MG63 (cell line): ENCODE measurements at regions not wholly inside any gene's neighbourhood (a gene's known extent, or its start where the extent isn't known, plus 50 kb on each side); places are given as distances from the start of the nearest gene placed in this dataset.

Source experiments
- DNase-seq: peaks from one replicate; pipeline ENCODE4 v3.0.0-alpha.2; 2020
- H3K27me3 ChIP-seq: fragments of 250-450 bp; sonication (Bioruptor Pico); 2 replicates; pipeline ENCODE4 v1.5.1; 2020; ENCODE audit warnings: mild to moderate bottlenecking, moderate library complexity
- H3K36me3 ChIP-seq: fragments of 250-450 bp; sonication (Bioruptor Pico); 2 replicates; pipeline ENCODE4 v1.5.1; 2020; ENCODE audit warnings: mild to moderate bottlenecking, moderate library complexity
- H3K4me3 ChIP-seq: fragments of 250-450 bp; sonication (Bioruptor Pico); 2 replicates; pipeline ENCODE4 v1.5.1; 2020; ENCODE audit warnings: mild to moderate bottlenecking, moderate library complexity
- H3K9me3 ChIP-seq: fragments of 250-450 bp; sonication (Bioruptor Pico); 2 replicates; pipeline ENCODE4 v1.5.1; 2020; ENCODE audit warnings: mild to moderate bottlenecking, moderate library complexity

DNA sequence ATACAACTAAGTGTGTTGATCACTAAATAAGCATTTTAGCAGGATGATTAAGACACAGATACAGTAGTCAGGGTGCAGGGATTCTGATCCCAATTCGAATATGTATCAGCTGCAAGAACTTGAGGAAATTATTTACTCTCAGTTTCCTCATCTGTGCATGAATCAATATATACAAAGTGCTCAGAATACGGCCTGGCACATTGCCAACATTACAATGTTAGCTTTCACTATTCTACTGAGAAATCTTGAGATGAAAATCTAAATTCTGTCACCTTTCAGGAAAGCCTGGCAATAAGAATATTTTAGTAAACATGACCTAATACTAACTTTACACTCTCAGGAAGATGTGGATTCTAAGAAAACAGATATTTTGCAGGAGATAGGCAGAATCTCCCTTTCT lies 1001.6 kb upstream of the IGFBP7 start:
- no peaks in the 10 kb centered on the region for H3K9me3 ChIP-seq
- H3K4me3 ChIP-seq: no peak overlapping the region
- no peak for DNase-seq
- H3K27me3 ChIP-seq: no peaks in the 10 kb centered on the region
- no peaks in the 10 kb centered on the region for H3K36me3 ChIP-seq

DNA sequence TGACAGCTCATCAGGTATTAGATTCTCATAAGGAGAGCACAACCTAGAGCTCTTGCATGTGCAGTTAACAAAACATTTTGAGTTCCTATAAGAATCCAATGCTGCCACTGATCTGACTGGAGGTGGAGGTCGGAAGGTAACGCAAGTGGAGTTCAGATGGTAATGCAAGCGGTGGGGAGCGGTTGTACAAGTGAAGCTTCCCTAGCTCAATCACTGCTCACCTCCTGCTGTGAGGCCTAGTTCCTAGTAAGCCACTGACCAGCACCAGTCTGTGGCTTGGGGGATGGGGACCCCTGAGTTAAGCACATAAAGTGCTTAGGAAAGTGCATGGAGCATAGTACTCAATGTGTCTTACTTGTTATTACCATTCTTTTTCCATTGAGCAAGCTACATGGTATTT lies 983.2 kb upstream of the IGFBP7 start:
- no peaks in the 10 kb centered on the region for H3K27me3 ChIP-seq
- no peak overlapping the region for H3K4me3 ChIP-seq
- no peaks in the 10 kb centered on the region for H3K36me3 ChIP-seq
- no peaks in the 10 kb centered on the region for H3K9me3 ChIP-seq
- no peak for DNase-seq

- Histone ChIP-seq H3K36me3 (no peaks in the 10 kb centered on the region), H3K27me3 (no peaks in the 10 kb centered on the region), H3K4me3 (no peak overlapping the region), H3K9me3 (no peaks in the 10 kb centered on the region)
- DNase-seq: no peak
Observed at GRCh38 chr4:58090539-58090938, 980.4 kb upstream of the IGFBP7 start.

DNA sequence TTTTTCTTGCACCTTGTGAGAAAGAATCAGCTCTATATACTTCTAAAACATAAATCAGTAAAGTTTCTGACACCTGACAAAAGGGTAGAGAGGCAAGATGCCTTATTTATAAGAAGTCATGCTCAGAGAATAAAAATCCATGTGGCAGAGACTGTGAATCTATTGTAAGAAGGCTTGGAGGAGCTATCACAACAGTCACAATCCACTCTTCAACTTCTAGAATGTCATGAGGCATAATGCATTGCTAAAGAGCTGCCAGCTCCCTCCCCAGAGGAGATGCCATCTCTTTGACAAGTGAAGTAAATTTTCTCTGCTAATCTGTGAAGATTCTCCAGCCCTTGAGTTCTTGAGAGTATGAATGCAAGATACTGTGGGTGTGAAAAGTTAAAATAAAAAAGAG lies 971.2 kb upstream of the IGFBP7 start:
- no peaks in the 10 kb centered on the region for H3K9me3 ChIP-seq
- no peak for DNase-seq
- no peaks in the 10 kb centered on the region for H3K36me3 ChIP-seq
- H3K4me3 ChIP-seq: no peak overlapping the region
- no peaks in the 10 kb centered on the region for H3K27me3 ChIP-seq

DNA sequence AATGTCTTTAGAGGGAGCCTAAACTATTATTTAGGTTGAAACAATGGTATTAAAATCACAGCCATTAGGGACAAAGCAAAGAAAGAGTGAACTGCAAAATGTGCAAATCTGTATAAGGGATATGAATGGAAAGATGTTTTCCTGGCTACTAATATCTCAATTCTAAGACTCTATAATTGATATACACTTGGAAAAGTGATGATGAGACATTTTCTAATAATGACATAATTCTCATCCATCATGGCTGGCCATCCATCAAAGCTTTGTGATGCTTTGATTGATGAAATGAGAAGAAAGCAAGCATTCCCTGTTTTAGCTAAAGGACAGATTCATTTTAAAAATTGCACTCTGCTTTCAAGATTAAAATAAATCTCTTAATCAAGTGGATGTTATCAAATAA lies 965.5 kb upstream of the IGFBP7 start:
- Histone ChIP-seq H3K36me3 (no peaks in the 10 kb centered on the region), H3K4me3 (no peak overlapping the region), H3K27me3 (no peaks in the 10 kb centered on the region), H3K9me3 (no peaks in the 10 kb centered on the region)
- DNase-seq: no peak

DNA sequence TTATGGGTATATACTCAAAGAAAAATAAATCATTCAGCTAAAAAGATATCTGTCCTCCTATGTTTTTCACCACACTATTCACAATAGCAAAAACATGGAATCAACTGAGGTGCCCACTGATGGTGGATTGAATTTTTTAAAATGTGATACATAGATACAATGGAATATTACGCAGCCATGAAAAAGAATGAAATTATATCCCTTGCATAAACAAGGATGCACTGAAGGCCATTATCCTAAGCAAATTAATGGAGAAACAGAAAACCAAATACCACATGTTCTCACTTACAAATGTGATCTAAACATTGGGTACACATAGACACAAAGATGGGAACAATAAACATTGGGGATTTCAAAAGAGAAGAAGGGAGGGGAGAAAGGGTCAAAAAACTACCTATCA lies 964.2 kb upstream of the IGFBP7 start:
- H3K9me3 ChIP-seq: no peaks in the 10 kb centered on the region
- no peak overlapping the region for H3K4me3 ChIP-seq
- no peaks in the 10 kb centered on the region for H3K27me3 ChIP-seq

DNA sequence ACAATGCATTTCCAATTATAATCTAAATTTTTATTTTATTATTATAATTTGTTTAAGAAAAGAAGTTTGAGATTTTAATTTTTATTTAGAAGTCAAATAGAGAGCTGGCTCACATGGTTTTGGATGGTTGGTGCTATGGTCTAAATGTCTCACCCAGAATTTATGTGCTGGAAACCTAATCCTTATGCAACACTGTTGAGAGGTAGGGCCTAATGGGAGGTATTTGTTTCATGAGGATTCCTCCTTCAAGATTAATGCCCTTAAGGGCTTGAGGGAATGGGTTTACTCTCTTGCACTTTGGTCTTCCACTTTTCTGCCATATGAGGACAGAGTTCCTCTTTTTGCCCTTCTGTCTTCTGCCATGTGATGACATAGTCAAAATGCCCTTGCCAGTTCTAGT lies 960.5 kb upstream of the IGFBP7 start:
- H3K9me3 ChIP-seq: no peaks in the 10 kb centered on the region
- DNase-seq: no peak
- H3K36me3 ChIP-seq: no peaks in the 10 kb centered on the region
- H3K27me3 ChIP-seq: no peaks in the 10 kb centered on the region
- H3K4me3 ChIP-seq: no peak overlapping the region

More for the DNA sequence above, 964.2 kb upstream of the IGFBP7 start:
- H3K36me3 ChIP-seq: no peaks in the 10 kb centered on the region
- DNase-seq: no peak

DNA sequence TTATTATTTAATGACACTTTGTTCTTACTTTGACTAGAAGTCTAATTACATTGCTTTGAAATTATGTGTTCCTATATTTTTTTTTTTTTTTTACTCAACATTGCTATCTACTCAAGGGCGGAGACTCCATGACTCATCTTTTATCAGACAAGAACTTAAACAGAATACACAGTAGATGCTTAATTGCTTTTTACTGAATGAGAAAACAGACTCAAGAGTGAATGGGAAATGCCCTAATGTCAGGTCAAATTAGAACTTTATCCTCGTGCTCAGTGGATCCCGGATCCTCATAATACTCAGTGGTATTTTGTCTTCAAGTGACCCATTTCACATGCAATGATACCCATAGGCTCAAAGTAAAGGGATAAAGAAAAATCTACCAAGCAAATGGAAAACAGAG lies 954.5 kb upstream of the IGFBP7 start:
- Histone ChIP-seq H3K4me3 (no peak overlapping the region), H3K27me3 (no peaks in the 10 kb centered on the region), H3K36me3 (no peaks in the 10 kb centered on the region), H3K9me3 (no peaks in the 10 kb centered on the region)
- DNase-seq: no peak

DNA sequence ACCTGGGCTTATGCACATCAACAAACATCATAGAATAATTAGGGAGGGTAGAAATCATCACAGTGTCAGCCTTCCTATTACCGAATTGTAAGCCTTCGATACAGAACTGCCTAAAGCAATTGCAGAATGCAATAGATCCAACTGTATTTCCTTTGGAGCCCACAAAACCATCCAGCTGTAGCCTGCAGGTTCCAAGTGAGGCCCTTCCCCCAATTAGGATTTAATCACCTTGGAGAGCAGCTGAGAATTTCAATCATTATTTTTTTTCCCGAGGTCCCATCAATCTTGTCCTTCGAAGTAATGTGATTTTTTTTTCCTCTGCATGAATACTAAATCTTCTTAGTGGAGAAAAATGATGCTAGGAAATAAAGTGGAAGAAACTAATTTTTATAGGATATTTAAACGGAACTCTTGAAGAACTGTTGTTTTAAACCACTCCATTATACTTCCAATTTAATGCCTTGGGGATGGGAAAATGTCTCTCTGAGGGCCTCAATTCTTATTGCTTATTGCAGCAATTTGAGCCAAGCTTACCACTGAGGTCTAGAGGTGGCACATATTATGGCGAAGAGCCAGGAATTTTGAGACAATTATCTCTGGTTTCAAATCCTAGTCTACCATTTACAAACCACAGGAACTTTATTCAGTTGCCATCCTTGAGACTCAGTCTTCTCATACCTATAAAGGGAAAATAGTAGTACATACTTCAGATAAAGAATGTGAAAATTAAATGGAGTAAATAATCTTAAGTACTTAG lies 953.4 kb upstream of the IGFBP7 start:
- H3K27me3 ChIP-seq: no peaks in the 10 kb centered on the region
- no peaks in the 10 kb centered on the region for H3K9me3 ChIP-seq
- H3K4me3 ChIP-seq: no peak overlapping the region
- DNase-seq: no peak
- no peaks in the 10 kb centered on the region for H3K36me3 ChIP-seq

DNA sequence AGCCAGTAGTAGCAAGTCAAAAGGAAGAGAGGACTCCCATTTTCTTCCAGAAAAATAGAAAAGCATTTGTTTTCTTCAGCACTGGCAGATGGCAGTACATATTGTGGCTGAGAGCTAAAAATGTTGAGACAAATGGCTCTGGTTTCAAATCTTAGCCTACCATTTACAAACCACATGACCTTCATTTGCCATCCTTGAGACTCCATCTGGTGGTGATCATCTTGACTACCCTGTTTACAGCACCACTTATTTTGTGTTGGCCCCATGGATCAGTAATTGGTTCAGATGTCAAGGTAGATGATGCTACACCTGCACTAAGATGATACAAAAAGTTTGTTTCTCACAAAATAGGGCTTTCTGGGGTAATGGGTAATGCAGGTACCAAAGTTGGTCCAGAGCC lies 951.8 kb upstream of the IGFBP7 start:
- Histone ChIP-seq H3K36me3 (no peaks in the 10 kb centered on the region), H3K27me3 (no peaks in the 10 kb centered on the region), H3K9me3 (no peaks in the 10 kb centered on the region), H3K4me3 (no peak overlapping the region)
- DNase-seq: no peak

- Histone ChIP-seq H3K4me3 (no peak overlapping the region), H3K27me3 (no peaks in the 10 kb centered on the region), H3K9me3 (no peaks in the 10 kb centered on the region), H3K36me3 (no peaks in the 10 kb centered on the region)
- DNase-seq: no peak
Observed at GRCh38 chr4:58050439-58050838, 940.3 kb upstream of the IGFBP7 start.

- Histone ChIP-seq H3K36me3 (no peaks in the 10 kb centered on the region), H3K4me3 (no peak overlapping the region)
- no peak for DNase-seq
Observed at GRCh38 chr4:58048491-58048890, 938.3 kb upstream of the IGFBP7 start.

GRCh38 chr4:58042176-58042575 lies 932.0 kb upstream of the IGFBP7 start:
- H3K36me3 ChIP-seq: no peaks in the 10 kb centered on the region
- no peak for DNase-seq
- no peaks in the 10 kb centered on the region for H3K27me3 ChIP-seq
- H3K4me3 ChIP-seq: no peak overlapping the region
- H3K9me3 ChIP-seq: no peaks in the 10 kb centered on the region

More at GRCh38 chr4:58048491-58048890, 938.3 kb upstream of the IGFBP7 start:
- Histone ChIP-seq H3K27me3 (no peaks in the 10 kb centered on the region), H3K9me3 (no peaks in the 10 kb centered on the region)

DNA sequence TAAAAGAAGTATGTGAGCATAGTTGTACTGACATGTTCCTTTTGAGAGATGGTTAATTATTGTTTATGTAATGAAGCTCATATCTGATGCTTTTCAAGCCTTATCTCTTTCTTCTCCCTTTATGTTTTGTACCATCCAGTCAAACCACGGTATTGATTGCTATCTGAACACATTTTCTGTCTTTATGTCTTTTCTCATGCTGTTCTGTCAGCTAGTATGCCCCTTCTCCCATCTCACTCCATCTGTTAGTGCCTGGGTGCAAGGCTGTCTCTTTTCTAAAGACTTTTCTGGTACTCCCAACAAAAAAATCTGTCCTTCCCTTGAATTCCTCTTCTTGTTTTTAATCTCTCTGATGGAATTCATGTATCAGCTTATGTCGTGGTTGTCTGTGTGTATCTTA lies 883.8 kb upstream of the IGFBP7 start:
- H3K4me3 ChIP-seq: no peak overlapping the region
- no peak for DNase-seq
- H3K9me3 ChIP-seq: no peaks in the 10 kb centered on the region
- no peaks in the 10 kb centered on the region for H3K27me3 ChIP-seq
- no peaks in the 10 kb centered on the region for H3K36me3 ChIP-seq

DNA sequence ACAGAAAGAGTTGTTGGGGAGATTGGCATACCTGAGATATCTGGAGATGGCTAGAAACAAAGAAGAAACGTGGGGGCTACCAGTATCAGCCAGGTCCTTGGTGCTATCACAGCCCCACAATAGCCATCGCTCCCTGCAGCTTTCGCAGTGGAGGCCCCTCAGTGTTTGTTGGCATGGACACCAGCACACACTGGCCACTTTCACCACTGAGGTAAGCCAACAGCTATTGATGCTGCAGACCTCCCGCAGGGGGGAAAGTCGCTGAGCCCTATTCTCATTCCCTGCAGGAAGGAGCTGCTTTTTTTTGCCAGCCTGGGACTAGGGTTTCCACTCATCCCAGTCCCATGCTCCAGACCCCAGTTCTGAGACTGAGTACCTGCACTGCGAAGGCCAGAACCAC lies 879.2 kb upstream of the IGFBP7 start:
- DNase-seq: no peak
- no peaks in the 10 kb centered on the region for H3K9me3 ChIP-seq
- no peak overlapping the region for H3K4me3 ChIP-seq
- H3K36me3 ChIP-seq: no peaks in the 10 kb centered on the region
- H3K27me3 ChIP-seq: no peaks in the 10 kb centered on the region

DNA sequence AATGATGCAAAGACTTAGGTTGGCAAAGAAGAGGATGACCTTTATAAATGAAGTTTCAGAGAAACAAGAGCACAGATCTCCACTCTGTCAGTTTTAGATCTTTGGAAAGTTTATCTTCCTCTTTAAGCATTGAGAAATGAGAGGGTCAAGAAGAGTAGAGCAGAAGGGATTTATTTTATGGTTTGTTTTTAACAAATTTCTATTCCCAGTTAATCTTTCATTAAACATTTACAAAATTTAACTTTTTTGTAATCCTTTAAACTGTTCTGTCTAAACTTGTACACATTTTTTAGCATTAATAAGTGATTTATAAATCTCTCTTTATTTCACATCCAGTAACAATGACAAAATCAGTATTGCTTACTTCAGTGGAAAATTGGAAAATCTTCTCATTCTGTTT lies 875.0 kb upstream of the IGFBP7 start:
- no peaks in the 10 kb centered on the region for H3K36me3 ChIP-seq
- no peak overlapping the region for H3K4me3 ChIP-seq
- no peaks in the 10 kb centered on the region for H3K9me3 ChIP-seq
- no peaks in the 10 kb centered on the region for H3K27me3 ChIP-seq
- DNase-seq: no peak

DNA sequence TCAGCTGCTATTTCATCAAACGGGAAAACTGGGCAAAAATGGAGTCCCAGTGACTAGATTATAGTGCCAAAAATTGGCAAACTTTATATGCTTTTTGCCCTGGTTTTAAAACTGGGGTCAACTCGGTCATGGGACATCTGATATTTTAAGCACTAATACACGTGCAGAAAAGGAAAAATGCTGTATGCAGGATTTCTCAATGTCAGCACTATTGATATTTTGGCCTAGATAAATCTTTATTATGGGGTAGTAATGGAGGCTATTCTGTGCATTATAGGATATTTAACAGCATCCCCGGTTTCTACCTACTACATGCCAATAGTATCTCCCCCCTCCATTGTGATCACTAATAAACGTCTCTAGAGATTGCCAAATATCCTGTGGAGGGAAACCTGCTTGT lies 870.9 kb upstream of the IGFBP7 start:
- H3K9me3 ChIP-seq: no peaks in the 10 kb centered on the region
- no peaks in the 10 kb centered on the region for H3K36me3 ChIP-seq
- no peaks in the 10 kb centered on the region for H3K27me3 ChIP-seq
- DNase-seq: no peak
- H3K4me3 ChIP-seq: no peak overlapping the region

DNA sequence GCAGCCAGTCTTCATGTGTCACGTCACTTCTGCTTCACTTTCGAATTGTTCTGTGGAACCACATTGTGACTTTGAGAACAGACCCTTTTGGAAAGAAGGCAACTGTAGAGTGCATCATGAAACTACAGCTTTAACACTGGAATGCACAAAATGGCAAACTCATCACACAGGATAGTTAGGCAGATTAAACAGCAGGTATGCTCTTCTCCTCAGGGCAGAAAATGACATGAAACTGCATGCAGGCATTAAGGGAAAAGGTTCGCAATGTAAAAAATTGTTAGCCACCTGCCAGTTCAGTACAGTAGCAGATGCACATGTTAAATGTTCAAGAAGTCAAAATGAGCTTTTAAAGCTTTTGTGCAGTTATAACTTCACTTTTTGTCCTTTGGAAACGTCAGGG lies 864.6 kb upstream of the IGFBP7 start:
- H3K4me3 ChIP-seq: no peak overlapping the region
- H3K36me3 ChIP-seq: no peaks in the 10 kb centered on the region
- H3K27me3 ChIP-seq: no peaks in the 10 kb centered on the region
- H3K9me3 ChIP-seq: no peaks in the 10 kb centered on the region
- no peak for DNase-seq

DNA sequence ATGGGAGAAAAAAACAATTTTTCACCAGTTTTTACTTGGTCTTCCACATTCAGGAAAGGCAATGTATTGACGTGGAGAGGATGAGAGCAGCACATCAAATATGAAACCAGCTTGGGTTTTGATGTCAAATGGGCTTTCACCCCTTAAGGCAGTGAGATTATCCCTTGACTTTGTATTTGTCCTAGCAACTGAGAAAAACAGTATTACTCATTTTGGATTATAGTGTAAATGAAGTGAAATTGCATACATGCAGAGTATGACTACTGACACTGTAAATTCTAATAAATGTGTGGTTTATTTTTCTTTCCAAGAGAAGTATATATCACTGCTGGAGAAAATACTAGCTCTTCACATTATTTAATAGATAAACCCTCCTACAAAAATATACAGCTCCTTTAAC lies 863.6 kb upstream of the IGFBP7 start:
- Histone ChIP-seq H3K9me3 (no peaks in the 10 kb centered on the region), H3K27me3 (no peaks in the 10 kb centered on the region), H3K4me3 (no peak overlapping the region), H3K36me3 (no peaks in the 10 kb centered on the region)
- DNase-seq: no peak
